ACC112 (cell line): ENCODE measurements at regions not wholly inside any gene's neighbourhood (a gene's known extent, or its start where the extent isn't known, plus 50 kb on each side); places are given as distances from the start of the nearest gene placed in this dataset.

Experiments used
- H2AFZ ChIP-seq: fragments of 200-600 bp; sonication (generic); one replicate; pipeline ENCODE4 v1.6.0; 2017; ENCODE audit warnings: antibody characterized with exemption, low read length; ENCODE audit not compliant: unreplicated experiment
- H3K27ac ChIP-seq: fragments of 200-600 bp; sonication (generic); 2 replicates; pipeline ENCODE4 v1.5.1; 2014; ENCODE audit warnings: low read depth, mild to moderate bottlenecking, antibody characterized with exemption, low read length, moderate library complexity
- H3K27me3 ChIP-seq: fragments of 200-600 bp; sonication (generic); 2 replicates; pipeline ENCODE4 v1.6.1; 2014; ENCODE audit warnings: mild to moderate bottlenecking, antibody characterized with exemption, low read length, moderate library complexity, mixed read lengths; ENCODE audit not compliant: insufficient read depth
- H3K36me3 ChIP-seq: fragments of 200-600 bp; sonication (generic); 2 replicates; pipeline ENCODE4 v1.6.1; 2016; ENCODE audit warnings: mild to moderate bottlenecking, antibody characterized with exemption, low read length, moderate library complexity, mixed read lengths; ENCODE audit not compliant: insufficient read depth
- H3K4me1 ChIP-seq: fragments of 200-600 bp; sonication (generic); one replicate; pipeline ENCODE4 v1.6.1; 2016; ENCODE audit warnings: low read length, mixed read lengths; ENCODE audit not compliant: insufficient read depth, unreplicated experiment, control insufficient read depth
- H3K4me3 ChIP-seq: fragments of 200-600 bp; sonication (generic); 2 replicates; pipeline ENCODE4 v1.5.1; 2014; ENCODE audit warnings: mild to moderate bottlenecking, low read depth, low read length
- H3K79me2 ChIP-seq: fragments of 200-600 bp; sonication (generic); one replicate; pipeline ENCODE4 v1.6.0; 2016; ENCODE audit warnings: low read length; ENCODE audit not compliant: control insufficient read depth, unreplicated experiment, insufficient read depth

DNA sequence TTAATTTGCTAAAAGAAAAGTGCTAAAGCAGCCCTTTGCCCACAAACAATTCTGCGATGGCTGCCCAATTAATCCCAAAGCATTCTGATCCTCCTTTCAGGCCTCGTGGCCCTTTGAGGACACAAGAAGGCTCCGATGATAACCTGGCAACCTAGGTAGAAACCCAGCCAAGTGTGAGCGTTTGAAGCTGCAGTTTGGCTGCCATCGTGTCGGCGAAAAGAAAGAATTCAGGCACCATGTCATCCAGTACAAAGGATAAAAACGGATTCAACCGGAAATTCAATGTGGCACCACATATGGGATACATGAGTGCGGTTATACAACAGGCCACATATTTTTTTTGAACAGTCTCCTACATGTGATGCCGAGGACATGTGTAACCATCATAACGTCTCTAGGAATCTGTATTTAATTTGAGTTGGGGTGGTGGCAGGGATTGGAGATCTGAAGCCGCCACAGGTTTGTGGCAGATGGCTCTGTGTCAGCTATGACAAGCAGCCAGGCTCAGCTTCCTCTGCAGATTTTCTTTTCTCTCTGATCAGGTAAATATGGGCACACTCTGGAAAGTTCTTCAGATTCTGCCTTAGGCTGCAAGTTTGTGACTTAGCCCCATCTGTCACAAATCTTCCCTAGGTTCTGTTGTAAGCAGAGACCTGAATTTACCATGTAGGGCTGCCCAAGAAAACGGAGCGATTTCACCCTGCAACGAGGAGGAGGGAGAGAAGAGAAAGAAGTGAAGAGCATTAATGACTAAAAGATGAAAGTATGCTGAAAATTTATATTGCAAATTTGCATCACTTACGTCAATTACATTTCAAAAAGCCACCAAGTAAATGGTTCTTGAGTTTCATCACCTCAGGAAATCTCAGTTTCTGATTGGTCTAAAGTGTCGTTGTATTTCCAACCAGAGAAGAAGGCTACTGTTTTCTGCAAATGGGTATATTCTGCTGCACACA is 573.2 kb downstream of the ZEB2 start:
- Histone ChIP-seq H3K4me3 (no peak overlapping the region), H3K27ac (no peak overlapping the region), H3K79me2 (no peaks in the 10 kb centered on the region), H3K27me3 (no peaks in the 10 kb centered on the region), H2AFZ (no peak overlapping the region), H3K4me1 (peaks cover 16% of the 10 kb centered on the region), H3K36me3 (no peaks in the 10 kb centered on the region)

DNA sequence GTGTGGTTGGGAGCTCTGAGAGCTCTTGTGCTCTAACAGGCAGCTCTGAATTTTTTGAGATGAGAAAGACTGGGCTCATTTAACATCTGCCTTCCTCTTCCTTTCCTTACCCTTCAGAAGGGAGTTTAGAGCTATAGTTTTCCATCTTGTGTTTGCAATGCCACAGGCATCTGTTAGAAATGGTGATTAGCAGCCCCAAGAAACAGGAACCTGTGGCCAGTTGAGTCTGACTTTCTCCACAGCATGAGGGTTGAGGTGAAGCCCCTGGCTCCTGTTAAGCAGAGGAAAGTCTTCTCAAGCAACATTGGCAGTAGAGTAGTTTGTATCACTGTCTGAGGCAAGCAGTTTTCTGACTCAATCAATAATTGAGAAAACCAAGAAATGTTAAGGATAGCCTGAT is 577.4 kb downstream of the ZEB2 start:
- H3K27me3 ChIP-seq = no peaks in the 10 kb centered on the region
- H3K27ac ChIP-seq = no peak overlapping the region
- H3K79me2 ChIP-seq = no peaks in the 10 kb centered on the region
- peaks cover 7% of the 10 kb centered on the region for H3K4me1 ChIP-seq
- no peak overlapping the region for H3K4me3 ChIP-seq
- H2AFZ ChIP-seq = no peak overlapping the region
- no peaks in the 10 kb centered on the region for H3K36me3 ChIP-seq

- Histone ChIP-seq H3K4me3 (no peak overlapping the region), H3K36me3 (no peaks in the 10 kb centered on the region), H3K4me1 (peaks cover 7% of the 10 kb centered on the region), H3K79me2 (no peaks in the 10 kb centered on the region), H3K27me3 (no peaks in the 10 kb centered on the region), H3K27ac (no peak overlapping the region), H2AFZ (no peak overlapping the region)
These were observed 579.2 kb downstream of the ZEB2 start for GRCh38 chr2:143940720-143941119.

- Histone ChIP-seq H3K27me3 (no peaks in the 10 kb centered on the region), H3K36me3 (no peaks in the 10 kb centered on the region), H3K4me3 (no peak overlapping the region), H3K79me2 (no peaks in the 10 kb centered on the region), H3K4me1 (peaks cover 7% of the 10 kb centered on the region), H2AFZ (no peak overlapping the region), H3K27ac (no peak overlapping the region)
These were observed 580.1 kb downstream of the ZEB2 start for GRCh38 chr2:143939626-143940330.

- Histone ChIP-seq H3K27ac (no peak overlapping the region), H3K27me3 (no peaks in the 10 kb centered on the region), H3K4me1 (peaks cover 7% of the 10 kb centered on the region), H2AFZ (peak overlapping the region; percentile 93), H3K4me3 (peak overlapping the region; percentile 87), H3K36me3 (no peaks in the 10 kb centered on the region), H3K79me2 (no peaks in the 10 kb centered on the region)
These were observed 582.1 kb downstream of the ZEB2 start for GRCh38 chr2:143937723-143938350.

DNA sequence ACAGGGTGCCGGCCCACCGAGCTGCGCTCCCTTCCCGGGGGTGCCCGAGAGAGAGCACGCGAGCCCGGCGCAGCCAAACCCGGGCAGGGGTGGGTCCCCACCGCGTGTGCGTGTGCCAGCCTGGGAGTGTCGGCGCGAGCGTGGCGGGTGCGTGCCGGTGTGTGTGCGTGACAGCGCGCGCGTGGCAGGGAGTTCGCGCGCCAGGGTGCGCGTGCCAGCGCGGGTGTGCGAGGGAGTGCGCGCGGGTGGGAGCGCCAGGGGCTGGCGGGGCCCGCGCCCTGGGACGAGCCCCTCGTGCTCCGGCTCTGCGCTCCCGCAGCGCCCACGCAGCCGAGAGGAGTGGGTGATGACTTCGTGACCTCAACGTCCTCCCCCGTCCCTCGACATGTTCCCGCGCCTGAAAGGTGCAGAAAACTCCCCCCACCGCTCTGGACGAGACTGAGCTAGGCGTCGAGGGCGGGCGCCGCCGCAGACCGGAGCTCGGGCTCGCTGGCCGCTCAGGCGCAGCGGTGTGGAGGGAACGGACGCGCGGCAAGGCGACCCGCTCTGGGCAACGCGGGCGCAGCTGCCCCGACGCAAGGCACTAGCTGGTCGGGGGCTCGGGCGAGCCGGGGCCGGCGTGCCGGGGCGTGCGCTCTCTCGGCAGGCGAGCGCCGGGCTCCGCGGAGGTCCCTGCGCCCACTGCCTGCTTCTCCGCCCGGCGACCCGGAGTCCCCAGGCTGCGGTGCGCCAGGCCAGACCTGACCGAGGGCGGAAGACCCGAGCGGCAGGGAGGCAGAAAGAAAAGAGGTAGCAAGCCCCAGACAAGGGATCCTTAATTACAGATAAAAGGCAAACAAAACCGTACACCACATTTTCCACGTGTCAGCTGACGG is 582.8 kb downstream of the ZEB2 start:
- H3K36me3 ChIP-seq = no peaks in the 10 kb centered on the region
- no peak overlapping the region for H3K27ac ChIP-seq
- H3K79me2 ChIP-seq = no peaks in the 10 kb centered on the region
- peak overlapping the region; percentile 87 for H3K4me3 ChIP-seq
- H2AFZ ChIP-seq = peak overlapping the region; percentile 93
- peaks cover 7% of the 10 kb centered on the region for H3K4me1 ChIP-seq
- no peaks in the 10 kb centered on the region for H3K27me3 ChIP-seq

GRCh38 chr2:143936538-143936847 is 583.4 kb downstream of the ZEB2 start:
- Histone ChIP-seq H3K36me3 (no peaks in the 10 kb centered on the region), H3K27ac (no peak overlapping the region), H3K4me1 (peaks cover 7% of the 10 kb centered on the region), H3K4me3 (peak overlapping the region; percentile 87), H3K27me3 (no peaks in the 10 kb centered on the region), H2AFZ (peak overlapping the region; percentile 93), H3K79me2 (no peaks in the 10 kb centered on the region)

DNA sequence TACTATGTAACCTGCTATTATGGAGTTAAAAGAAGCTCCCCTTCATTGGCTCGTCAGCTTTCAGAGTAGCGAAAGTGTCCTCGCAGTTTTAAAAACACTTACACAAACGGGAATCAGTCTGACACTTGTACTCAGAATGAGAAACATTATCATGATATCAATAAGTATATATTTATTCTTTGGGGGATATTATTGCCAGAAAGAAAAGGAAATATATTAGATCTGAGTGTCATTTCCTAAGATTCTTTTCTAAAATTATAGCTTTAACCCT is 584.5 kb downstream of the ZEB2 start:
- H2AFZ ChIP-seq = no peak overlapping the region
- no peak overlapping the region for H3K4me3 ChIP-seq
- H3K79me2 ChIP-seq = no peaks in the 10 kb centered on the region
- H3K36me3 ChIP-seq = no peaks in the 10 kb centered on the region
- H3K27me3 ChIP-seq = no peaks in the 10 kb centered on the region
- H3K4me1 ChIP-seq = peaks cover 7% of the 10 kb centered on the region
- no peak overlapping the region for H3K27ac ChIP-seq

GRCh38 chr2:143934626-143935481 is 585.1 kb downstream of the ZEB2 start:
- no peak overlapping the region for H3K4me3 ChIP-seq
- H3K4me1 ChIP-seq = peaks cover 7% of the 10 kb centered on the region
- no peak overlapping the region for H2AFZ ChIP-seq
- H3K27ac ChIP-seq = no peak overlapping the region
- no peaks in the 10 kb centered on the region for H3K27me3 ChIP-seq
- no peaks in the 10 kb centered on the region for H3K79me2 ChIP-seq
- no peaks in the 10 kb centered on the region for H3K36me3 ChIP-seq
